MCF 10A (cell line): ENCODE measurements at regions not wholly inside any gene's neighbourhood (a gene's known extent, or its start where the extent isn't known, plus 50 kb on each side); places are given as distances from the start of the nearest gene placed in this dataset.

Source experiments
- BruUV-seq: library from RNA; stranded (reverse); fragments of 400-500 nt; replicated peaks from 2 replicates; lab custom pipeline; 2021; lab: Mats Ljungman, UMichigan
- CTCF ChIA-PET: fragments of 300-600 bp; sonication (Branson Sonifier 250); formaldehyde crosslinking; extraction: SDS; loops from one replicate; lab custom pipeline; 2021; ENCODE audit warnings: antibody characterized with exemption, inconsistent platforms; lab: Yijun Ruan, JAX
- POLR2A ChIA-PET: fragments of 300-600, 350-650 bp; sonication (Branson Sonifier 250); formaldehyde crosslinking; extraction: SDS; loops from one replicate; lab custom pipeline; 2020; ENCODE audit warnings: antibody characterized with exemption, inconsistent platforms; lab: Yijun Ruan, JAX
- DNase-seq: peaks from one replicate; pipeline ENCODE4 v3.0.0-alpha.2; 2018; ENCODE audit not compliant: unreplicated experiment
- H3K27ac Mint-ChIP-seq: one replicate; pipeline ENCODE4 v1.8.0; 2022; ENCODE audit warnings: mild to moderate bottlenecking, low read depth, mixed read lengths; ENCODE audit not compliant: unreplicated experiment
- H3K27me3 Mint-ChIP-seq: one replicate; pipeline ENCODE4 v1.8.0; 2022; ENCODE audit warnings: mixed read lengths; ENCODE audit not compliant: insufficient read depth, unreplicated experiment
- H3K36me3 Mint-ChIP-seq: one replicate; pipeline ENCODE4 v1.8.0; 2022; ENCODE audit warnings: mild to moderate bottlenecking, moderate library complexity, mixed read lengths; ENCODE audit not compliant: insufficient read depth, unreplicated experiment
- H3K4me1 Mint-ChIP-seq: one replicate; pipeline ENCODE4 v1.8.0; 2022; ENCODE audit warnings: mixed read lengths; ENCODE audit not compliant: insufficient read depth, unreplicated experiment
- H3K4me3 Mint-ChIP-seq: one replicate; pipeline ENCODE4 v1.8.0; 2022; ENCODE audit warnings: mild to moderate bottlenecking, moderate library complexity, mixed read lengths; ENCODE audit not compliant: unreplicated experiment
- H3K9me3 Mint-ChIP-seq: one replicate; pipeline ENCODE4 v1.8.0; 2022; ENCODE audit warnings: mixed read lengths; ENCODE audit not compliant: unreplicated experiment
- CTCF ChIP-seq: fragments of 200-600 bp; IDR thresholded peaks from one replicate; pipeline ENCODE4 v1.8.0; 2022; ENCODE audit warnings: antibody characterized with exemption, mild to moderate bottlenecking; ENCODE audit not compliant: unreplicated experiment
- intact Hi-C: fragments of 100-400 bp; cut with micrococcal nuclease; formaldehyde crosslinking; loops from 2 replicates; pipeline ENCODE4 v1.14.1; 2022

DNA sequence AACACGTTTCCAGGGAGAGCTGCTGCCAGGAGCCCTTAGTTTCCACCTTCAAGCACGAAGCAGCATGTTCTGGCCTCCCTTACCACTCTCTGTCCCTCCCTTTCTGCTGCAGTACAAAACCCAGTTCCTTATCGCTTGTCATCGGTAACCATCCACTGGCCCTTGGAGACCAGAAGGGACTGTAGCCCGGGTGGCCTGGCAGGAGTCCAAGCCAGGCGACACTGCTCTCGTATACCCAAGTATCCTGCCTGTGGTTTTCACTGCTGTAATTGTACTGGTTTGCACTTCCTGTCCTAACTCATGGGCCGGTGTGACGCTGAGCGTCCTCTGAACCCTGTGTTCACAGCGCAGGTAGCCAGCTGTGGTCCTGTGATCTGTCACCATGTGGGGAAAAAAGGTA lies 81.1 kb downstream of the MAF start:
- no TSS peak for BruUV-seq
- no peak overlapping the region for H3K27ac Mint-ChIP-seq
- no peak overlapping the region for H3K4me3 Mint-ChIP-seq
- no peaks in the 10 kb centered on the region for H3K4me1 Mint-ChIP-seq
- ChIA-PET POLR2A (no interaction called here), CTCF (no interaction called here)
- no peak for TF ChIP-seq CTCF
- H3K9me3 Mint-ChIP-seq: peaks cover 6% of the 10 kb centered on the region
- intact Hi-C loops: no loop called here
- no peaks in the 10 kb centered on the region for H3K36me3 Mint-ChIP-seq
- DNase-seq: no peak
- H3K27me3 Mint-ChIP-seq: peaks cover 44% of the 10 kb centered on the region

GRCh38 chr16:79517156-79517555 lies 83.4 kb downstream of the MAF start:
- Mint-ChIP-seq H3K36me3 (no peaks in the 10 kb centered on the region), H3K4me1 (no peaks in the 10 kb centered on the region), H3K9me3 (peaks cover 6% of the 10 kb centered on the region), H3K4me3 (no peak overlapping the region), H3K27me3 (peaks cover 32% of the 10 kb centered on the region), H3K27ac (no peak overlapping the region)
- peak; percentile 1 for DNase-seq
- POLR2A ChIA-PET: no interaction called here
- CTCF ChIA-PET: no interaction called here
- intact Hi-C loops: no loop called here
- no TSS peak for BruUV-seq
- TF ChIP-seq CTCF: no peak

DNA sequence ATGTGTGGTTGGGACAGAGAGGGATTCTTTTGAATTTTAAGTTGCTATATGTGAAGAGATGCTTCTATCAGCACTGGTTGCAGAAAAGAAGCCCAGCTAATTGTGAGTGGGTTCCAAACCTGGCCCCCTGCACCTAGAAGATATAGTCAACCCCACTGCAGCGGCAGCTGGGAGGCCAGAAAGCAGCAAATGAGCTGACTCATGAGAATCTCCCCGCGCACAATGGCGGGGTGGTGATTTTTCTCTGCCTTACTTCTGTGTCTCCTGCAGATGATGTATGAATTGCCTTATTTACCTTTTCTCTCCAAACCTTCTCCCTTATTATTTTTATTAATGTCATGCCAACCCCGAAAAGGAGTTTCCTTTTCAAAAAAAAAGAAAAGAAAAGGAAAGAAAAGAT lies 89.7 kb downstream of the MAF start:
- H3K27me3 Mint-ChIP-seq: peaks cover 45% of the 10 kb centered on the region
- H3K36me3 Mint-ChIP-seq: no peaks in the 10 kb centered on the region
- DNase-seq: no peak
- no peak overlapping the region for H3K27ac Mint-ChIP-seq
- H3K9me3 Mint-ChIP-seq: no peaks in the 10 kb centered on the region
- no peaks in the 10 kb centered on the region for H3K4me1 Mint-ChIP-seq
- no peak for TF ChIP-seq CTCF
- no TSS peak for BruUV-seq
- no peak overlapping the region for H3K4me3 Mint-ChIP-seq
- ChIA-PET CTCF (no interaction called here), POLR2A (no interaction called here)
- intact Hi-C loops: no loop called here

DNA sequence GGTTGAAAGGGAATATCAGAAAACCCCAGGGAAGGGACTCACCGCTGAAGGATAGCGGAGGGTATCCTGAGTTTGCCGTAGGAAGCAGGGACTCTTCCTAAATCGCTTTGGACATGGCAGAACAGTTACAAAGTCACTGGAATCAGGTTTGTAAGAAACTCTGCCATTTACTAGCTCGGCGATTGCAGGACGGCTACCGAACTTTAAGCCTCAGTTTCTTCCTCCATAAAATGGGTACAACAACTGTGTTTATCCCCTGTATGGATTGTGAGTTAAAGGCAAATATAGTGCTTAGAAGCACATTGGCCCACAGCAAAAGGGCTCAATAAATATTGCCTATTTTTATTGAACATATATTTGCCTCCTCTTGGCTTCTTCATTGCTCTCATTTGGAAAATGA lies 90.6 kb downstream of the MAF start:
- Mint-ChIP-seq H3K9me3 (no peaks in the 10 kb centered on the region), H3K4me1 (no peaks in the 10 kb centered on the region), H3K36me3 (no peaks in the 10 kb centered on the region), H3K27me3 (peaks cover 51% of the 10 kb centered on the region), H3K4me3 (no peak overlapping the region), H3K27ac (no peak overlapping the region)
- CTCF ChIA-PET: no interaction called here
- intact Hi-C loops: no loop called here
- DNase-seq: no peak
- TF ChIP-seq CTCF: no peak
- no TSS peak for BruUV-seq
- POLR2A ChIA-PET: no interaction called here
